GM10266 (cell line): ENCODE measurements at regions not wholly inside any gene's neighbourhood (a gene's known extent, or its start where the extent isn't known, plus 50 kb on each side); places are given as distances from the start of the nearest gene placed in this dataset.

Source experiments
- DNase-seq: peaks from one replicate; pipeline ENCODE4 v3.0.0; 2012; ENCODE audit errors: extremely low spot score
- TF ChIP-seq, protein P1 (sequence below): IDR thresholded peaks from 2 replicates; pipeline ENCODE4 v1.5.1; 2012; ENCODE audit warnings: mild to moderate bottlenecking, low read depth; ENCODE audit not compliant: control insufficient read depth, insufficient read depth; ENCODE audit errors: missing control alignments

DNA sequence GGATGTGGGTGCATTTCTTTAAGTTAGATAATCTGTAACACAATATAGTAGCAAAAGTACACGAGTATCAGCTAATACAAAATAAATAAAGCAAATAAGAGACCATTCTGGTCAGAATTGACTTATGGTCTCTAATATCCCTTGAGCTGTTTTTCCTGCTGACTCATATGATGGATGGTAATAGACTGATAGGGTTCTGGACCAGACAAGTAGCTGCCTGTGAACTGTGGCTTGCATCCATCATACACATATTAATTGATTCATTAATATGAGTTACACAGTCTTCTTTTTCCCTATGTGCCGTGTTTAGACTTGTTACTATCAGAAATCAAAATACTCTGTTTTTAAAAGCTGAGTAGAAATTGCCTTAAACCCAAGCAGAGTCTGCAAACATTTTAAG, 762.8 kb downstream of the GATA3 start:
- TF ChIP-seq, protein P1, sequence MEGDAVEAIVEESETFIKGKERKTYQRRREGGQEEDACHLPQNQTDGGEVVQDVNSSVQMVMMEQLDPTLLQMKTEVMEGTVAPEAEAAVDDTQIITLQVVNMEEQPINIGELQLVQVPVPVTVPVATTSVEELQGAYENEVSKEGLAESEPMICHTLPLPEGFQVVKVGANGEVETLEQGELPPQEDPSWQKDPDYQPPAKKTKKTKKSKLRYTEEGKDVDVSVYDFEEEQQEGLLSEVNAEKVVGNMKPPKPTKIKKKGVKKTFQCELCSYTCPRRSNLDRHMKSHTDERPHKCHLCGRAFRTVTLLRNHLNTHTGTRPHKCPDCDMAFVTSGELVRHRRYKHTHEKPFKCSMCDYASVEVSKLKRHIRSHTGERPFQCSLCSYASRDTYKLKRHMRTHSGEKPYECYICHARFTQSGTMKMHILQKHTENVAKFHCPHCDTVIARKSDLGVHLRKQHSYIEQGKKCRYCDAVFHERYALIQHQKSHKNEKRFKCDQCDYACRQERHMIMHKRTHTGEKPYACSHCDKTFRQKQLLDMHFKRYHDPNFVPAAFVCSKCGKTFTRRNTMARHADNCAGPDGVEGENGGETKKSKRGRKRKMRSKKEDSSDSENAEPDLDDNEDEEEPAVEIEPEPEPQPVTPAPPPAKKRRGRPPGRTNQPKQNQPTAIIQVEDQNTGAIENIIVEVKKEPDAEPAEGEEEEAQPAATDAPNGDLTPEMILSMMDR: no peak
- no peak for DNase-seq

DNA sequence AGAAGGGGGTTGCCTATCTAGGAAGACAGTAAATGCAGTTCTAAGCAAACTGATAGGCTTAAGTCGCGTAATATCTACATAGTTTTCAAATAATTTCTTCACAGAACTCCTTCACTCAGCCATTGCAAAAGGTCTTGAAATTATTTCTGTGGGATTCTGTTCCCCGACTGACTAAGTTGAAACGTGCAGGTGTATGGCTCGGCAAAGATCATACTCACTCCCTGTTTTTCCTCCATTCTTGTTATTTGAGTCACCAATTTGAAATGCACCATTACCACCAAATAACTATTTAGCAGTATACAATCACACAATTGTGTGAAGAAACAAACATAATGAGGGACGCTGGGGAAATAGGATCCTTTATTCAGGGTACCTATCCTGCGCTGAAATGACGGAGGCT, 771.1 kb downstream of the GATA3 start:
- no peak for DNase-seq
- TF ChIP-seq, protein P1: no peak

DNA sequence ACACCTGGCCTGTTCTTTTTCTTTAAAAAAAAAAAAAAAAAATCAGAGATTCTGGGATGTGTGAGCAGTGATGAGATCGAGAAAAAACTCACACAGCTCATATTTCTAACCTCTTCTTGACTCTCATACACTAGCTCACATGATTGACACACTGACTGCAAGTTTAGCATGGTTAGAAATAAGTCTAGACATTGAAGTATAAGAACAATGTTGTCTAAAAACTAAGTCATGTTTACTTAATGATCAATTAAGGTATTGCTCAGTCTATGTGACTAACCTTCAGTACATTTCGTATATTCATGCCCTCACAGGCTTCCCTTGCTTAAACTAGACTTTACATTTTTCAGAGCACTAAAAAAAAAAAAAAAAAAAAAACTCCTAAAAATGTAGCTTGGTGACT, 775.1 kb downstream of the GATA3 start:
- DNase-seq: no peak
- TF ChIP-seq, protein P1: no peak

DNA sequence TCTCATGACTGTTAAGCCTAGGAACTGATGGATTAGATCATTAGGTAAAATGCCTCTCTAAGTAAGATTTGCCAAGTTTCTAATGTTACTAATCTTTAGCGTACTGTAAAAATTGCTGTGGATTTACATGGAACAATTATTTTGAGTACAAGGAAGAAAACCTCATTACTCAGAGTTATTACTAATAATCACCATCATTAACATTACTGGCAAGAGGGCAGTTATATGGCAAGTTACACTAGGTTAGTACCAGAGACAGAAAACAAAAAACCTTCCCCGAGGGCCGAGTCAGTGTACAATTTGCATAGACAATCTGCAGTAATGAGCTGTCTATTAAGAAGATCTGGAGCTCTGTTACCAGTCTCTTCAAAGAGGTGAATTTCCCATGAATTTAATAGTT, 775.6 kb downstream of the GATA3 start:
- no peak for DNase-seq
- TF ChIP-seq, protein P1: no peak

DNA sequence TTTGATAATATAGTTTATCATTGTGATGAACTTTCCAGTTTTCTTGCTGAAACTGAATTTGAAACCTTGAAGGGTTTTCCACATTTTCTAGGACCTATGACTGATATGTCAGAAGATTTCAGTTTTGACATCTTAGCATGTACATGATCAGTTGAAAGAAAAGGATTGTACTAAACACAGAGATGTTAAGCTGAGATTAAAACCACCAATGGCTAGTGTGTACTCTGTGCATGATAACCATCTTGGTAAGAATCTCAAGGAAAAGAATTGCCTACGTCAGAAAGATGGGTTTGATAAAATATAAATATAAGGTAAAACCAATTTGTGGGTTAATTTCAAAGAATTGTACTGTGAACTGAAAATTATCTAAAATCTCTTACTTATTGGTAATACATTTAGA, 776.4 kb downstream of the GATA3 start:
- TF ChIP-seq, protein P1: no peak
- no peak for DNase-seq

DNA sequence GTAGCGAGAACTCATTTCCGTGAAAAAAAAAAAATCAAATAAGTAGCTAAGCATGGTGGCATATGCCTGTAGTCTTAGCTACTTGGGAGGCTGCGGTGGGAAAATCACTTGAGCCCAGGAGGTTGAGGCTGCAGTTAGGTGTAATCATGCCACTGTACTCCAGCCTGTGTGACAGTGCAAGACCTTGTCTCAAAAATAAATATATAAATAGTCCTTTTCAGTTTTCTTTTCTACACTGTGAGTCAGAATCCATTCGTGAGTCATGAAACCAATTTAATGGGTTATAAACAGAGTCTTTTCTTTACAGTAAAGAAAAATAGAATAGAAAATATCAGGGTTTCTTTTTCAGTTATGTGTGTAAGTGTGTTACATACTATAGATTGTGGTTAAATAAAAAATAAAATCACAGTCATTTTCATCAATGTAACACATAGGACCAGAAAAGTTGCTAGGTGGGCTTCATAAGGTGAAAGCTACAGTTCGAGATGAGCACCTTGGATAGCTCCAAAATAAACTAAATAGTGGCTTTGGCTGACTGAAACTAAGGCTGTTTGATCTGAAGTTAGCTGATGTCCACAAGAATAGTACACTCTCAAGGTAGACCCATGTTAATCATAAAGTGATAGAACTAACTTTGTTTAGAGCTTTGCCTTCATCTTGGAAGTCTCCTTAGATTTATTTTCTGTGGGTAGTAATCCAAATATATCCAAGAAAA, 781.1 kb downstream of the GATA3 start:
- DNase-seq: no peak
- TF ChIP-seq, protein P1: no peak

DNA sequence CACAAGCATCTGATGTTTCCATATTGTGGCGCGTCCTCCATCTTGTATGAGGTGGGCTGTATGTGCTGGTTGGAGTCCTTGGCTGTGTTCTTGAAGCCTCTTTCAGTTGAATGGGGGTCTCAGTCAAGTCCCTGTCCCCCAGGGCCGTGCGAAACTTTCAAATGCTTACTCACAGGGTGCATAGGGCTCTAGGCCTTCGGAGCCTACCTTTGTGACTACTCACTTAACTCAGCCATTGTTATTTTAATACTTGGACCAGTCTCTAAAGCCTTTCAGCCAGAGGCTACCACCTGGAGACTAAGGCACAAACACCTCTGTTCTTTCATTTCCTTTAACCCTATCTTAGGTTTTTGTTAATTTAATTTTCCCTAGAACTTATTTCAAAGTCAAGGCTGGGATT, 785.9 kb downstream of the GATA3 start:
- no peak for DNase-seq
- TF ChIP-seq, protein P1: no peak
